ENCODE measurements at regions not wholly inside any gene's neighbourhood (a gene's known extent, or its start where the extent isn't known, plus 50 kb on each side); places are given as distances from the start of the nearest gene placed in this dataset.
"Not testable (repeated sequence)": the region's sequence is repeated elsewhere in the genome, so short reads cannot be mapped to it uniquely, and the experiment has no call there.

DNA sequence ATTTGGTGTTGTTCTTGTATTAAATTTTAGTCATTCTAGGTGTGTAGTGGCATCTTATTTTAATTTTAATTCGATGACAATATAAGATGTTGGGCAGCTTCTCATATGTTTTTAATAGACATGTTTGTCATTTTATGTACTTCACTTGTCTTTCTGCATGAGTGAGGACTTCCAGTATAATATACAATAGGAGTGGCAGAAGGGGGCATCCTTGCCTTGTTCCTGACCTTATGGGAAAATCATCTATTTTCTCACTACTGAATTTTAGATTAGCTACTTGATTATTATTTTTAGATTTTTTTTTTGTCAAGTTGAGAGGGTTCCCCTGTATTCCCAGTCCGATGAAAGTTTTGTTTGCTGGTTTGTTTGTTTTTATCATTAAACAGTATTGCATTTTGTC lies 495.2 kb upstream of the GRM3 start:
- TF ChIP-seq, protein P1, sequence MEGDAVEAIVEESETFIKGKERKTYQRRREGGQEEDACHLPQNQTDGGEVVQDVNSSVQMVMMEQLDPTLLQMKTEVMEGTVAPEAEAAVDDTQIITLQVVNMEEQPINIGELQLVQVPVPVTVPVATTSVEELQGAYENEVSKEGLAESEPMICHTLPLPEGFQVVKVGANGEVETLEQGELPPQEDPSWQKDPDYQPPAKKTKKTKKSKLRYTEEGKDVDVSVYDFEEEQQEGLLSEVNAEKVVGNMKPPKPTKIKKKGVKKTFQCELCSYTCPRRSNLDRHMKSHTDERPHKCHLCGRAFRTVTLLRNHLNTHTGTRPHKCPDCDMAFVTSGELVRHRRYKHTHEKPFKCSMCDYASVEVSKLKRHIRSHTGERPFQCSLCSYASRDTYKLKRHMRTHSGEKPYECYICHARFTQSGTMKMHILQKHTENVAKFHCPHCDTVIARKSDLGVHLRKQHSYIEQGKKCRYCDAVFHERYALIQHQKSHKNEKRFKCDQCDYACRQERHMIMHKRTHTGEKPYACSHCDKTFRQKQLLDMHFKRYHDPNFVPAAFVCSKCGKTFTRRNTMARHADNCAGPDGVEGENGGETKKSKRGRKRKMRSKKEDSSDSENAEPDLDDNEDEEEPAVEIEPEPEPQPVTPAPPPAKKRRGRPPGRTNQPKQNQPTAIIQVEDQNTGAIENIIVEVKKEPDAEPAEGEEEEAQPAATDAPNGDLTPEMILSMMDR (IDR thresholded peaks at IDR 0.05; ENCODE audit: low read length, missing control alignments): no peak
- DNase-seq (ENCODE audit: low read depth): no peak
- H3K4me3 ChIP-seq (replicated peaks; ENCODE audit: low read depth, low read length): no peak overlapping the region

DNA sequence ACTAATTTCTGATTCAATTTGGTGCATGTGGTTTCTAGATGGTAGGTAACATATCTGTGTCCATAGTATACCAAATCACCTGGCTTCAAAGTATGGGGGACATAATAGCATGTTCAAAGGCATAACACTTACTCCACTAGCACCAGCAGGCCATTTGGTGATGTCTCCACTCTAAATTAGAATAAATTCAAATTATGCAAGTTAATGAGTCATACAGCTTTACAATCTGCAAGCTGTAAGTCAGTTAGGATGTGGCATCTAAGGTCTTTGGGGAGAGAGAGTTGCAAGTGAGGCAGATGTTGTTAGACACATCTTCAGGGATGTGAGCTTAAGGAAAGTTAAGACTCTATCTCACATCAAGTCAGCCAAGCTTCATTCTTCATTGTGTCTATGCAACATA lies 506.4 kb upstream of the GRM3 start:
- no peak overlapping the region for H3K4me3 ChIP-seq (replicated peaks; ENCODE audit: low read depth, low read length)
- TF ChIP-seq, protein P1 (IDR thresholded peaks at IDR 0.05; ENCODE audit: low read length, missing control alignments): no peak
- DNase-seq (ENCODE audit: low read depth): no peak

DNA sequence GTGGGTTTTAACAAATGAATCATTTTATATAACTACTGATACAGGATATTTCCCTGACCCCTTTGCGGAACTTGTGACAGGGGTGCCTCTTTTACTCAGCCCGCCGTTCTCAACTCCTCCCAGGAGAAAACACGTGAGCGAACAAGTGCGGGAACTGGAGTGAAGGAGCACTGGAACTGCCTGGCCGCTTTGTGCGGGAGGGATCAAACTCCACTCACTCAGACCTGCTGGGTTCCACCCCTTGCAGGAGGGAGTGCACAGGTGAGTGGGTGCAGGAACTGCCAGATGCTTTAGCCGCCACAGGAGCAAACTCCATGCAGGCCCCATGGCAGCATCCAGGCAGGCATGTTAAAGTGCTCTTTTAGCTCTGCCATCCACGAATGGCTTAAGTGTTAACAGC lies 513.4 kb upstream of the GRM3 start:
- DNase-seq (ENCODE audit: low read depth): no peak
- TF ChIP-seq, protein P1 (IDR thresholded peaks at IDR 0.05; ENCODE audit: low read length, missing control alignments): no peak
- no peak overlapping the region for H3K4me3 ChIP-seq (replicated peaks; ENCODE audit: low read depth, low read length)

DNA sequence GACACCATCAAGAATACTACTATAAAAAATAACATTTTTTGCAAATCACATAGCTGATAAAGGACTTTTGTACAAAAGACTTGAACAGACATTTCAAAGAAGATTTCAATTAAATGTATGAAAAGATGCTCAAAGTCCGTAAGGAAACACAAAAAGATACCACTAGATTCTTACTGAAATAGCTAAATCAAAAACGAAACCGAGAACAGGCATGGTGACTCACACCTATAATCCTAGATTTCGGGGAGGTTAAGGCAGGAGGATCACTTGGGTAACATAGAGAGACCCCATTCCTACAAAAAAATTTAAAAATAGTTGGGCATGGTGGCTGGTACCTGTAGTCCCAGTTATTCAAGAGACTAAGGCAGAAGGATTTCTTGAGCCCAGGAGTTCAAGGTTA lies 520.2 kb upstream of the GRM3 start:
- TF ChIP-seq, protein P1 (IDR thresholded peaks at IDR 0.05; ENCODE audit: low read length, missing control alignments): no peak
- H3K4me3 ChIP-seq (replicated peaks; ENCODE audit: low read depth, low read length): no peak overlapping the region
- DNase-seq (ENCODE audit: low read depth): no peak

DNA sequence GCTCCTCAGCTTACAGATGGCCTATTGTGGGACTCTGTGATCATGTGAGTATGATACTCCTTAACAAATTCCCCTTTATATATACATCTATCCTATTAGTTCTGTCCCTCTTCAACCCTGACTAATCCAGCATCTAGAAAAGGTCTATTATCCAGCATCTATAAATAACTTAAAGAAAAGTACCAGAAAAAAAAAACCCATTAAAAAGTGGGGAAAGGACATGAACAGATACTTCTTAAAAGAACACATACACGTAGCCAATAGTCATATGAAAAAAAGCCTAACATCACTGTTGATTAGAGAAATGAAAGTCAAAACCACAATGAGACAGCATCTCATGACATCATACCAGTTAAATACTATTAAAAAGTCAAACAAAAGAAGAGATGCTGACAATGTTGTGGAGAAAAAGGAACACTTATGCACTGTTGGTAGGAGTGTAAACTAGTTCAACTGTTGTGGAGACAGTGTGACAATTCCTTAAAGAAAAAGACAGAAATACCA lies 549.5 kb upstream of the GRM3 start:
- DNase-seq (ENCODE audit: low read depth): no peak
- no peak overlapping the region for H3K4me3 ChIP-seq (replicated peaks; ENCODE audit: low read depth, low read length)
- TF ChIP-seq, protein P1 (IDR thresholded peaks at IDR 0.05; ENCODE audit: low read length, missing control alignments): no peak

DNA sequence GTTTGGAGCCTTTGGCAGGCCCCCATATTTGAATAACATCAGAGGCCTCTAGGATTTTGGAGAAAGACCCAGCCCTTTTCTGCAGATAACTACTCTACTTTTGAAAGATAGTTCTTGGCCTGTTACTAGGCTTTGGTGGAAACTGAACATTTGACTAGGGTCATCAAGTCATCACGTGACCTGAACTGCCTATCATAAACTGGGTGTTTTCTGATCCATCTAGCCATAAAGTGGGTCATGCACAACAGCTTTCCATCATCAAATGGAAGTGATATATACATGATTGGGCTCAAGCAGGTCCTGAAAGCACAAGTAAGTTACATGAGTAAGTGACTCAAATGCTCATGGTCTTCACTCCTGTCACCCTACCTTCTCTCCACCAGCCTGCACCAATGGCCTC lies 552.3 kb upstream of the GRM3 start:
- TF ChIP-seq, protein P1 (IDR thresholded peaks at IDR 0.05; ENCODE audit: low read length, missing control alignments): no peak
- H3K4me3 ChIP-seq (replicated peaks; ENCODE audit: low read depth, low read length): no peak overlapping the region
- no peak for DNase-seq (ENCODE audit: low read depth)

DNA sequence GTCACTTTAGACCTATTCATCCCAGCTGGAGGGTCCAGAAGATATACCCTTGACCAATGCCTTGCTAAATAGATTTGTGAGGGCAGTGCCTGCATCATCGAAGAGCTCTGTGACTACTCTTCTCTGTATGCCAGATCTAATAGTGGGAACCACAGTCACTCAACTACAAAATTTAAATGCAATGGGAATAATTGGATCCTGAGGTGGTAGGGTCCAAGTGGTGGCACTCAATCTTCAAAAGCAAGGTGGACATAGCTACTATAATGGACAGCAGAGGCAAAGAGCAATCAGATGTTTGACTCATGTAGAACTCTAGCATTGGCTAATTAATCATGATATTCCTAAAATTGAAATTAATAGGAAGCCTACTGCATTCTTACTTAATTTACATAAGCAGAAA lies 554.3 kb upstream of the GRM3 start:
- TF ChIP-seq, protein P1 (IDR thresholded peaks at IDR 0.05; ENCODE audit: low read length, missing control alignments): no peak
- DNase-seq (ENCODE audit: low read depth): no peak
- no peak overlapping the region for H3K4me3 ChIP-seq (replicated peaks; ENCODE audit: low read depth, low read length)

DNA sequence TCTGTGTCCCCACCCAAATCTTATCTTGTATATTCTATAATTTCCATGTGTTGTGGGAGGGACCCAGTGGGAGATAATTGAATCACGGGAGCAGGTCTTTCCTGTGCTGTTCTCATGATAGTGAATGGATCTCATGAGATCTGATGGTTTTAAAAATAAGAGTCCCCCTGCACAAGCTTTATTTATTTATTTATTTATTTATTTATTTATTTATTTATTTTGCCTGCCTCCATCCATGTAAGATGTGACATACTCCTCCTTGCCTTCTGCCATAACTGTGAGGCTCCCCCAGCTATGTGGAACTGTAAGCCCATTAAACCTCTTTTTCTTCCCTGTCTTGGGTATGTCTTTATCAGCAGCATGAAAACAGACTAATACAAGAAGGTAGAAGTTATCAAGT lies 579.1 kb upstream of the GRM3 start:
- DNase-seq (ENCODE audit: low read depth); H3K4me3 ChIP-seq (replicated peaks; ENCODE audit: low read depth, low read length): not testable (repeated sequence)
